Activated T-cell treated with anti-CD3 and anti-CD28 coated beads, Interleukin-2, amount 50 U/mL, for 72 hours (primary cell): ENCODE measurements at regions not wholly inside any gene's neighbourhood (a gene's known extent, or its start where the extent isn't known, plus 50 kb on each side); places are given as distances from the start of the nearest gene placed in this dataset.

Experiments used
- ATAC-seq, 2 donors: fragments of 150-1000 bp; cut with Tn5 transposase; replicated peaks in 1 of 2; 2 replicates each; pipeline ENCODE4 v1.10.0; 2021; ENCODE audit warnings: moderate library complexity in 2 of 2, mild to moderate bottlenecking in 1 of 2
- DNase-seq, 2 donors: peaks; one replicate each; pipeline ENCODE4 v3.0.0; 2021 to 2022; ENCODE audit warnings: mixed read lengths in 1 of 2
- H3K27ac Mint-ChIP-seq: one replicate; pipeline ENCODE4 v1.8.0; 2022; ENCODE audit warnings: mild to moderate bottlenecking, moderate library complexity, mixed read lengths
- H3K27me3 Mint-ChIP-seq: one replicate; pipeline ENCODE4 v1.8.0; 2022; ENCODE audit warnings: low read depth, mixed read lengths
- H3K36me3 Mint-ChIP-seq, 2 donors: one replicate each; pipeline ENCODE4 v1.8.0; 2022; ENCODE audit warnings: mixed read lengths in 2 of 2, mild to moderate bottlenecking in 1 of 2; ENCODE audit not compliant: insufficient read depth in 2 of 2
- H3K4me1 Mint-ChIP-seq: one replicate; pipeline ENCODE4 v1.8.0; 2022; ENCODE audit warnings: low read depth, mixed read lengths
- H3K4me3 Mint-ChIP-seq, 2 donors: one replicate each; pipeline ENCODE4 v1.8.0; 2022; ENCODE audit warnings: mild to moderate bottlenecking in 2 of 2, mixed read lengths in 2 of 2, moderate library complexity in 2 of 2
- H3K9me3 Mint-ChIP-seq, 2 donors: one replicate each; pipeline ENCODE4 v1.8.0; 2022; ENCODE audit warnings: mixed read lengths in 2 of 2

GRCh38 chr21:16752475-16752857 lies 760.4 kb upstream of the CXADR start:
- H3K36me3 Mint-ChIP-seq, result peaks cover 0 to 3% of the 10 kb centered on the region in 2 donors
- ATAC-seq (no peak), DNase-seq (no peak)
- H3K27ac Mint-ChIP-seq, result no peak overlapping the region
- H3K4me1 Mint-ChIP-seq, result no peaks in the 10 kb centered on the region
- H3K4me3 Mint-ChIP-seq, result no peak overlapping the region
- no peaks in the 10 kb centered on the region for H3K27me3 Mint-ChIP-seq
- H3K9me3 Mint-ChIP-seq, result peaks cover 2 to 8% of the 10 kb centered on the region in 2 donors

- H3K27me3 Mint-ChIP-seq, result no peaks in the 10 kb centered on the region
- H3K27ac Mint-ChIP-seq, result no peak overlapping the region
- peaks cover 0 to 6% of the 10 kb centered on the region in 2 donors for H3K9me3 Mint-ChIP-seq
- H3K36me3 Mint-ChIP-seq, result peaks cover 0 to 3% of the 10 kb centered on the region in 2 donors
- H3K4me1 Mint-ChIP-seq, result no peaks in the 10 kb centered on the region
- DNase-seq, result no peak
- ATAC-seq, result no peak
- H3K4me3 Mint-ChIP-seq, result no peak overlapping the region
These were observed 757.8 kb upstream of the CXADR start for GRCh38 chr21:16755061-16755460.

- H3K9me3 Mint-ChIP-seq, result peaks cover 6 to 9% of the 10 kb centered on the region in 2 donors
- H3K27me3 Mint-ChIP-seq, result no peaks in the 10 kb centered on the region
- no peak overlapping the region for H3K27ac Mint-ChIP-seq
- H3K4me1 Mint-ChIP-seq, result no peaks in the 10 kb centered on the region
- no peak overlapping the region for H3K4me3 Mint-ChIP-seq
- peaks cover 2% of the 10 kb centered on the region in 2 donors for H3K36me3 Mint-ChIP-seq
- DNase-seq (no peak), ATAC-seq (no peak)
These were observed 745.6 kb upstream of the CXADR start for GRCh38 chr21:16767201-16767600.

GRCh38 chr21:16768096-16768495 lies 744.7 kb upstream of the CXADR start:
- H3K4me3 Mint-ChIP-seq, result no peak overlapping the region
- H3K9me3 Mint-ChIP-seq, result peaks cover 11 to 14% of the 10 kb centered on the region in 2 donors
- H3K4me1 Mint-ChIP-seq, result no peaks in the 10 kb centered on the region
- peaks cover 2% of the 10 kb centered on the region in 2 donors for H3K36me3 Mint-ChIP-seq
- DNase-seq (no peak), ATAC-seq (no peak)
- no peaks in the 10 kb centered on the region for H3K27me3 Mint-ChIP-seq
- no peak overlapping the region for H3K27ac Mint-ChIP-seq

GRCh38 chr21:16770266-16770665 lies 742.6 kb upstream of the CXADR start:
- H3K27me3 Mint-ChIP-seq, result no peaks in the 10 kb centered on the region
- H3K4me3 Mint-ChIP-seq, result no peak overlapping the region
- H3K27ac Mint-ChIP-seq, result no peak overlapping the region
- ATAC-seq (no peak), DNase-seq (no peak)
- H3K4me1 Mint-ChIP-seq, result no peaks in the 10 kb centered on the region
- peaks cover 2% of the 10 kb centered on the region in 2 donors for H3K36me3 Mint-ChIP-seq
- peaks cover 13% of the 10 kb centered on the region in 2 donors for H3K9me3 Mint-ChIP-seq

- DNase-seq, result no peak
- ATAC-seq, result no peak
- Mint-ChIP-seq H3K27me3 (no peaks in the 10 kb centered on the region), H3K4me3 (no peak overlapping the region), H3K4me1 (no peaks in the 10 kb centered on the region), H3K9me3 (peaks cover 7 to 12% of the 10 kb centered on the region in 2 donors), H3K27ac (no peak overlapping the region), H3K36me3 (peaks cover 0 to 2% of the 10 kb centered on the region in 2 donors)
These were observed 739.6 kb upstream of the CXADR start for GRCh38 chr21:16773206-16773605.

- DNase-seq, result no peak
- Mint-ChIP-seq H3K27ac (no peak overlapping the region), H3K4me3 (no peak overlapping the region), H3K4me1 (no peaks in the 10 kb centered on the region), H3K36me3 (peaks cover 0 to under 1% of the 10 kb centered on the region in 2 donors), H3K27me3 (no peaks in the 10 kb centered on the region), H3K9me3 (peaks cover 7 to 13% of the 10 kb centered on the region in 2 donors)
- no peak for ATAC-seq
These were observed 737.8 kb upstream of the CXADR start for GRCh38 chr21:16775076-16775475.

GRCh38 chr21:16777041-16777720 lies 735.7 kb upstream of the CXADR start:
- H3K4me1 Mint-ChIP-seq, result no peaks in the 10 kb centered on the region
- no peak for ATAC-seq
- H3K27me3 Mint-ChIP-seq, result no peaks in the 10 kb centered on the region
- H3K9me3 Mint-ChIP-seq, result peaks cover 10 to 16% of the 10 kb centered on the region in 2 donors
- H3K36me3 Mint-ChIP-seq, result peaks cover 2% of the 10 kb centered on the region in 2 donors
- no peak overlapping the region for H3K4me3 Mint-ChIP-seq
- no peak overlapping the region for H3K27ac Mint-ChIP-seq
- no peak for DNase-seq

- Mint-ChIP-seq H3K27ac (no peak overlapping the region), H3K4me3 (no peak overlapping the region), H3K27me3 (no peaks in the 10 kb centered on the region), H3K36me3 (no peaks in the 10 kb centered on the region), H3K9me3 (peaks cover 0 to 9% of the 10 kb centered on the region in 2 donors), H3K4me1 (no peaks in the 10 kb centered on the region)
- DNase-seq (no peak), ATAC-seq (no peak)
These were observed 724.3 kb upstream of the CXADR start for GRCh38 chr21:16788584-16788983.

- Mint-ChIP-seq H3K36me3 (no peaks in the 10 kb centered on the region), H3K4me1 (no peaks in the 10 kb centered on the region), H3K9me3 (peaks cover 0 to 9% of the 10 kb centered on the region in 2 donors), H3K27ac (no peak overlapping the region), H3K4me3 (no peak overlapping the region), H3K27me3 (no peaks in the 10 kb centered on the region)
- DNase-seq (no peak), ATAC-seq (no peak)
These were observed 723.2 kb upstream of the CXADR start for GRCh38 chr21:16789636-16790035.

GRCh38 chr21:16792101-16792500 lies 720.7 kb upstream of the CXADR start:
- Mint-ChIP-seq H3K9me3 (peaks cover 0 to 2% of the 10 kb centered on the region in 2 donors), H3K27me3 (no peaks in the 10 kb centered on the region), H3K4me3 (no peak overlapping the region), H3K27ac (no peak overlapping the region), H3K4me1 (no peaks in the 10 kb centered on the region), H3K36me3 (no peaks in the 10 kb centered on the region)
- DNase-seq (no peak), ATAC-seq (no peak)

- H3K4me3 Mint-ChIP-seq, result no peak overlapping the region
- no peak overlapping the region for H3K27ac Mint-ChIP-seq
- ATAC-seq (no peak), DNase-seq (no peak)
- no peaks in the 10 kb centered on the region for H3K27me3 Mint-ChIP-seq
- no peaks in the 10 kb centered on the region for H3K36me3 Mint-ChIP-seq
- no peaks in the 10 kb centered on the region for H3K4me1 Mint-ChIP-seq
- peaks cover 0 to 8% of the 10 kb centered on the region in 2 donors for H3K9me3 Mint-ChIP-seq
These were observed 717.9 kb upstream of the CXADR start for GRCh38 chr21:16794950-16795349.

- ATAC-seq (no peak), DNase-seq (no peak)
- H3K4me1 Mint-ChIP-seq, result no peaks in the 10 kb centered on the region
- no peaks in the 10 kb centered on the region for H3K27me3 Mint-ChIP-seq
- peaks cover 2 to 15% of the 10 kb centered on the region in 2 donors for H3K9me3 Mint-ChIP-seq
- H3K4me3 Mint-ChIP-seq, result no peak overlapping the region
- H3K36me3 Mint-ChIP-seq, result no peaks in the 10 kb centered on the region
- H3K27ac Mint-ChIP-seq, result no peak overlapping the region
These were observed 716.1 kb upstream of the CXADR start for GRCh38 chr21:16796776-16797175.

- ATAC-seq (no peak), DNase-seq (no peak)
- Mint-ChIP-seq H3K27me3 (no peaks in the 10 kb centered on the region), H3K9me3 (peaks cover 2 to 16% of the 10 kb centered on the region in 2 donors), H3K4me1 (no peaks in the 10 kb centered on the region), H3K27ac (no peak overlapping the region), H3K4me3 (no peak overlapping the region), H3K36me3 (no peaks in the 10 kb centered on the region)
These were observed 715.3 kb upstream of the CXADR start for GRCh38 chr21:16797540-16797939.
